GM19043 (cell line): ENCODE measurements at regions not wholly inside any gene's neighbourhood (a gene's known extent, or its start where the extent isn't known, plus 50 kb on each side); places are given as distances from the start of the nearest gene placed in this dataset.

ENCODE experiments used
- ATAC-seq: cut with Tn5 transposase; IDR thresholded peaks from one replicate; pipeline ENCODE4 v1.9.1; 2021; ENCODE audit warnings: low read depth; ENCODE audit not compliant: unreplicated experiment

DNA sequence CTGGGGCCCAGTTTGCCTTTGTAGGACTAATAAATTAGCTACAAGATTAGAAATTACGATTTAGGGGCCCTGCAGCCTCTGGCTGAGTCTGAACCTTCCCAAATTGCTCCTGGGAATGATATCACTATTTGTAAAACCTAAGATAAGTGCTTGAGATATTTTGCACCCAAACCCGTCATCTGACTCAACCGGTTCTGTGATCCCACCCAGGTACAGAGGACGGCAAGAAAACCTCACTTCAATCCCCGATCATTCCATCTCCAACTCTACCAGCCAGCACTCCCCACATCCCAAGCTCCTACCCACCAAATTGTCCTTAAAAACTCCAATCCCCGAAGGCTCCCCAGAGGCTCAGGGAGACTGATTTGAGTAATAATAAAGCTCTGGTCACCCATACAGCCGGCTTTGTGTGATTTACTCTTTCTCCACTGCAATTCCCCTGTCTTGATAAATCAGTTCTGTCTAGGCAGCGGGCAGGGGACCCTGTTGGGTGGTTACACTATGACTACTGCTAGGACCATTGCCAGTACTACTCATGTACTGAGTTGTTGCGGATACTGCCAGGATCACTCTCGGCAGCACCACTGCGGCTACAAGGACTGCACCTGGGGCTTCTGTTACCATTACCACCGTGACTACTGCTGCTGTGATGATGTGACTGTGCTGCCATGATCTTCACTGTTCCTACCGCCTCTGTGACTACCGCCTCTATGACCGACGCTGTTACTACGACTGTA is 73.1 kb downstream of the IRF8 start:
- ATAC-seq, result no peak

DNA sequence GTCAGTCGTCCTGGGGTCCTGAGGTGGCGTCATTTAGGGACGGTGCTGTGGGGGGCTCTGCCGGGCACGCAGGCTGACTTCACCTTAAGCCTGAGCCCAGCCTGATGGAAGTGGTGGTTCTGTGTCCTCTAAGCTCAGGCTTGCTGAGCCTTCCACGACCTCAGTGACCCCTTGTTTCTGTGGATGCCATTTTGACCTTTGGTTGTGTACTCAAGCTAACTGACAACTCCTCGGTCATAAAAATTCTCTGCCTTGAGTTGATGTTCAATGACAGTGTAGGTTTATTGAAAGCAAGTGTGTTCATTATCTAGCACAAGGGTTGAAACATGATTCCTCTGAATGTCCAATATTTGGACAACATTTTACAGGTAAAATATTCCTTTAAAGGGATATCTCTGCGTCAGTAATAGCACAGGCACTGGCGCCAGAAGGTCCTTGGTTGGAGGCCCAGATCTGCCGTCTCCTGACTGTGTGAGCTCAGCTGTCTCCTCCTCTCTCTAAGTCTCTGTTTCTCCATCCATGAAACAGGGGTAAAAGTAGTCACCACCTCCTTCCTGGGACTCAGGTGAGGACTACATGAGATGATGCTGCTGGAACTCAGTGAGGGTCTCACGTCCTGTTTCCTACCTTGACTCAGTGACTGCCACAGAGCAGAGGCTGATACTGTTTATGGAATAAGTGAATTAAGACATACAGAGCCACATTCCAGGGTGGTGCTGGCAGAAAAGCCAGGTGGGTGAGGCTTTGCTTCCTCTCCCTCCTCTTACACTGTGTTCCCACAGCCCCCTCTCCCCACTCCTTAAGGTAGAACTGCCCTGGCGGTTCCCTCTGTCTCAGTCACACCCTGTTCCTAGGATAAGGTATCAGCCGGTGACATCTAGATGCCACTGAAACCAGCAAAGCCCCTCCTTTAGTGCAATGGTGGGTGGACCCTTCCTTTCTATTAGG is 75.7 kb downstream of the IRF8 start:
- no peak for ATAC-seq

DNA sequence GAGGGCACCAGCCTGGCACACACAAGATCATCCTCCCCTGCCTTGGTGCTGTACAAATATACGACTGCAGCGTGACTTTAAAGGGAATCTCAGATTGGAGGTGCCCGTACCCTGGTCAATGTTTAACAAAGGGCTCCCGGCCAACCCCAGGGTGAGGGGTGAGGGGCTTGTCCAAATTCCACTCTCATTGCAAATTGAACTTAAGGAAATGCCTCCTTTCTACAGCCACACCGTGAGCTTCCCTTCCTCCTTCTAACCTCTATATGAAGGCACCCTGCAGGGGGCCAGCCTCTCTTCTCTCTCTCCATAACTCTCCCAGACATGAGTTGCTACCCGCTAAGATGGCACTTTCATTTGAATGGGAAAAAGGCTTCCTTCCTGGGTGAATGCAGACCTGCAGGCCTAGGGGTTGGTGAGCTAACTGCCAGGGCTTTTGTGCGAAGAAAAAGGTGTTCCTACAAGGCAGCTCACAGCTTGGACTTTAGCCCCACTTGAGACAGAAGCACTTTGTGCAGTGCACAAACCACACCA is 76.6 kb downstream of the IRF8 start:
- ATAC-seq, result no peak

DNA sequence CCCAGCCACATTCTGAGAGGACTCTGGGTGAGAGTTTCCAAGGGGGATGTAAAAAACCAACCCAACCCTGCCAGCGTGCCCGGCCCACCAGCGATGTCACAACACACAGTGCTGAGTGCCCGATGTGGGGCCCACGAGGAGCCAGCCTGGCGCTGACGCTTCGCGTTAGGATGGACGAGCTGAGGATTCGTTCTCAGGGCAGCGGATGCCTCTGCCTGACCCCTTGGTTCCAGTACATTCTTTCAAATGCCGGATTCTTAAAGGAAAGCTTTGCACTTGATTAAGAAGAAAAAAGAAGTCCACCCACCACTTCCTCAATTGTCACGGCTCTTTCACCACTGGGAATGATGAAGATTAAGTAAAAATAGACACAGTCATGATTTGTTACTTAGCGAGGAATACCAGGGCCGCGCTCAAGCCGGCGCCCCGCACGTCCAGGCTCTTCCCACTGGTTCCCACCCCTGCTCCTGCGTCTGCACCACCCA is 79.4 kb downstream of the IRF8 start:
- no peak for ATAC-seq

DNA sequence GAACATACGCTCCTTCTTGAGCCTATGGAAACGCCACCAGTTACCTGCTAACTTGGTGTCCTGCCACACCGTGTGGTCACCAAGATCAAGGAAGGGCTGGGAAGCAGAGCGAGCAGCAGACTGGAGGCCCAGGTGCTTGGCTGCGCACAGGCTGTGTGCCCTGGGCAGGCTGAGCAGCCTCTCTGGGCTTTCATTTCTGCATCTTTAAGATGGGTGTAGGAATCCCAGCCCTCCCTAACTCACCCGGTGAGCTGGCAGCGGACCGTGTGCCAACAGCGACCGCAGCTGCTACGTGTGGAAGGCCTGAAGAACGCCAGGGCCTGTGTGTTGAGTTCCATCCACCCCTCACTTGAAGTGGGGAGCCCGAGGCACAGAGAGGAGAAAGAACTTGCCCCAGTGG is 80.0 kb downstream of the IRF8 start:
- no peak for ATAC-seq

DNA sequence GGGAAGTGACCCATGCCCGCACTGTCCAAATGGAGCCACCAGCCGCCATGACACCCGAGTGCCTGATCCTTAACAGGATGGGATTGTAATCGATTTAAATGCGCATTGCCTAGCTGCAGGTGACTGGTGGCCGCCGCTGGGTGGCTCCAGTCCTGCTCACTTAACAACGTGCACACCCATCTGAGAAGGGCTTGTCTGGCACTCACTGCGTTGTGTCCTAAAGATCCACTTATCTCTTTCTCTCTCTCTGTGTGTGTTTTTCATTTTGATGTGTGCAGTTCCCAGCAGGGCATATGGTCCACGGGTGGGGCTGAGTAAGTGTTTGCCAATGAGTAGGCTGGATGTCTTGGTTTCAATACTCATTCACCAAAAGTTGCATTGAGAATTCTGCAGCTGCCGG is 80.6 kb downstream of the IRF8 start:
- ATAC-seq, result no peak

DNA sequence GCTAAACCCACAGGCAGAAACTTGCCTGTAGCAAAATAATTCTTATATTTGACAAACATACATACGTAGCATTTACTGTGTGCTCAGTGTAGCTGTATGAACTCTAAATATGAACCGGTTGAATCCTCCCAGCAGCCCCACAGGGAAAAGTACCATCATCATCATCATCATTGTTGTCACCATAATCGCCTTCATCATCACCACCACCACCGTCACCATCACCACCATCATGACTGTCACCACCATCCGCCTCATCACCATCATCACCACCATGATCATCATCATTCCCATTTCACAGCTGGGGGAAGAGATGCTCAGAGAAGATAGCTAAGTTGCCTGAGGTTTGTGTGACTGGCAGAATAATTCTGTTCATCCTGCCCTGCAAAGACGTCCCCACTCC is 81.7 kb downstream of the IRF8 start:
- ATAC-seq, result no peak

DNA sequence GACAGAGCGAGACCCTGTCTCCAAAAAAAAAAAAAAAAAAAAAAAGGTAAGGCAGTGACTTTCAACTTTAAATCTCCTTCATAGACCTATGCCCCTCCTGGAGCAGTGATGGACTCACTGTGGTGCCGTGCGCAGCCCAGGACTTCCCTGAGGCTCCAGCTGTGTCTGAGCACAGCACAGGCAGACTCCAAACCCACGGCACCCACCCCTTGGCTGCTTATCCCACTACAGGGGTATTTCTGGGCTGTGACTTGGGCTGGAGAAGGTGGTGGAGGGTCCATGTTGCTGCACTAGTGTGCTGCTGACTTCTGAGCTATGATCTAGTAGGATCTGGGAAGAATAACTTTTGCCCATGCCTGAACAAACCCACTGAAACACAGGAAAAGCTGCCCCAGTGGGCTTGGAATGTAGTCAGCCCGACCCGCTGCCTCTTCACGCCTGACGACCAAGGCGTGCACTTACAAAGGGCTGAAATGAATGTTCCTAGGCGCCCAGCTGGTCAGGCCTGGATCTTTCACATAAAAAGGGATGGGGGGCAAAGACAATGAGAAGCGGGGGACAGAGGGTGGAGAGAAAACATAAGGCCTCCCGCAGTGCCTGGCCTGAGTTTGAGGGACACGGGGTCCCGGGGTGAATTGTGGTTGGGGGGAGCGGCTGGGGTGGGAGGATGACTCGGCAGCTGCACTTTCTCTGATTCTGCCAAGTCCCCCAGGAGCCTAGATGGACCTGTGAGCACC is 83.0 kb downstream of the IRF8 start:
- ATAC-seq, result no peak

DNA sequence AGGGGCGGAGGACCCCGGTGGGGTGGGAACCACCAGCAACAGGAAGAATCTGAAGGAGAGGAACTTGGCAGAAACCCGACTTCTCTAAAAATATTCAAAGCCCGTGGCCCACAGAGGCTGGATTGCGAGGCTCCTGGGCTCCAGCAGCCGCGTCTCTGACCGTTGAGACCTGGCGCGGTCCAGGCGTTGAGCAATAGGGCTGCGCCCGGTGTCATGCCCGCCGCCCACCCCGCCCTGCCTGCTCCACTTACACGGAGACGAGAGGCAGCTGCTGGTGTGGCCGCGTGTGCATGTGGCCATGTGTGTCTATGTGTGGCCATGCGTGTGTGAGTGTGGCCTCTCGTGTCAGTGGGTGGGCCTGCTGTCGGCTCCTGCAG is 83.6 kb downstream of the IRF8 start:
- ATAC-seq, result no peak

DNA sequence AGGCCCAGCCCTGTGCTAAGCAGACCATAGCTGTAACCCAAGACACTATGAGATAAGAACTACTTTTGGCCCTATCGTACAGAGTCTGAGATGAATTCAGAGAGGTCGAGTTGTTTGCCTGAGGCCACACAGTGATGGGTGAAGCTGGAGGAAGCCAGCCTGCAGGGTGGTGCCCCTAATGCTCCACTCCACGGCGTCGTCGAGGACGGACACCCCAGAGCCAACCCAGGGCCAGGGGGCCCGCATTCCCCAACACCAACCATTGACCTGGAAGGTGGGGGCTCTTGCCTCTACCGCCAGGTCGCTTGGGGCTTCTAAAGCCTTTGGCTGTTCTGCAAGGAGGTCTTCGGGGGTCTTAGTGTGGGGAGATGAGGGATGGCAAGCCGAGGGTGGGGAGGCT is 84.1 kb downstream of the IRF8 start:
- ATAC-seq, result no peak

DNA sequence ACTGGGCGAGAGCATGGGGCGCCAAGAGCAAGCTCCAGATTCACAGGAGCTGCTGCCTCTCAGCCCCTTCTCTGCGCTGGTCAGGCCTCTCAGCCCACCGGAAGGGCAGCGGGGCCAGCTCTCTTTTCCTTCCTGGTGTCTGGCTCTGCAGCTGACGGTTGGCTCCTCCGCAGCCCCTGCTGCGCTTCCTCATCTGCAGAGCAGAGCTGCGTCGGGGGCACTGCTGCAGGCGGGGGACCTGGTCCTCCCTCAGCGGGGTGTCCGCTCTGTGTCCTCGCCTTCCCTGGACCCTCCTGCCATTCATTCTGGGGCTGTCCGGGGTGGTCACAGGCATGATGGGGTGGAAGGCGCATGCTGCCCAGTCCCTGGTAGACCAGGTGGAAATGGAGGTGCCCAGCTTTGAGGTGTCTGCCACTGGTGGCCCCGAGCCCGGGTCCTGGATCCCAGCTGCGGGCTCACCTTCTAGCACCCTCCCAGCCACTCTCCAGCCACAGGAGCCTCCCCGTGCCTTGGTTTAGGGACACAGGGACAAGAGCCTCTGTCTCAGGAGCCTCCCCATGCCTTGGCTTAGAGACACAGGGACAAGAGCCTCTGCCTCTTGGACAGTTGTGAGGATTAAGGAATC is 84.8 kb downstream of the IRF8 start:
- no peak for ATAC-seq

DNA sequence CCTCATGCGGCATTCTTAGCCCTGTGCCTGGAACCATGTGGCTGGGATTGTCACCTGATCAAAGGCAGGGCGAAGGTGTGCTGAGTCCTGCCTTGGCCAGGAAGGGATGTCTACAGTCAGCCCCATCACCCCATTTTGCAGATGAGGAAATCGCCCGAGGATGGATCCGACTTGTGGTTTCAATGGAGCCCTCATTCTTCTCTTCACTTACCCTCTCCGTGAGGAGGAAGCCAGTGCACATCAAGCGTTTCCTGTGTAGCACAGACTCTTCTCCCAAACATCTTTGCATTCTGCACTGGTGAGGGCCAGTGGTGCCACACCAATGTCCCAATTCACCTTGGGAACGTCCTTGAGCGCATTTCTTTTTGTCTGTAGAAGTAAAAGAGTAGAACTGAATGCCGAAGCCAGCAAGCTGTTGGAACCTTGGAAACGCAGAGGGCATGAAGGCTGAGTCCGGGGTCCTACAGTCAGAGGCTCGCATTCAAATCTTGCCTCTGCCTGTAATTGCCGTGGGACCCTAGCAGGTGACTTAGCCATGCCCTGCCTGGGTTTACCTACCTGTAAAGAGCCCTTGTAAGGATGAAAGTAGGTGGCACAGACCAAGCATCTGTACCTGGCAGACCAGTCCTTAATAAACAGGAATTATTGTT is 85.4 kb downstream of the IRF8 start:
- ATAC-seq, result no peak

DNA sequence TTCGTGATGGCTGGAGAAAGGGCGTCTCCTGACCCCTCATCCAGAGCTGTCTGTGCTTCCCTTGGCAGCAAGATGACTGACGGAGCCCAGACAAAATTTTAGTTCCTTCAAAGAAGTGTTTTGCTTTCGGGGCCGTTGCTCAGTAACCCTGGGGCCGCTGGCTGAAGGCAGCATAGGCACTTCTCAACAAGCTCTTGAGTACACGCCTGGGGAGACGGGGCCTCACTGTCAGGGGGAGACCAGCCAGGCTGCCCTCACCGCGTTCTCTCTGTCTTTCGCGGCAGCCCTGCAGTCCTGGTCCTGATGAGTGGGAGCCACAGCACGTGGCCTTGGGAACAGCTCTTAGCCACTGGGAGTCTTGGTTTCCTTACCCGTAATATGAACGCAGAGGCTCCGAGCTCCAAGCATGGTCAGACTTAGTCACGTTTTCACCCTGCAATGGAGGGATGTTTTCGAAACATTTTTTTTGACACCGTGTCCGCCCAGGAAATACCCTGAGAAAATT is 86.0 kb downstream of the IRF8 start:
- ATAC-seq, result no peak

DNA sequence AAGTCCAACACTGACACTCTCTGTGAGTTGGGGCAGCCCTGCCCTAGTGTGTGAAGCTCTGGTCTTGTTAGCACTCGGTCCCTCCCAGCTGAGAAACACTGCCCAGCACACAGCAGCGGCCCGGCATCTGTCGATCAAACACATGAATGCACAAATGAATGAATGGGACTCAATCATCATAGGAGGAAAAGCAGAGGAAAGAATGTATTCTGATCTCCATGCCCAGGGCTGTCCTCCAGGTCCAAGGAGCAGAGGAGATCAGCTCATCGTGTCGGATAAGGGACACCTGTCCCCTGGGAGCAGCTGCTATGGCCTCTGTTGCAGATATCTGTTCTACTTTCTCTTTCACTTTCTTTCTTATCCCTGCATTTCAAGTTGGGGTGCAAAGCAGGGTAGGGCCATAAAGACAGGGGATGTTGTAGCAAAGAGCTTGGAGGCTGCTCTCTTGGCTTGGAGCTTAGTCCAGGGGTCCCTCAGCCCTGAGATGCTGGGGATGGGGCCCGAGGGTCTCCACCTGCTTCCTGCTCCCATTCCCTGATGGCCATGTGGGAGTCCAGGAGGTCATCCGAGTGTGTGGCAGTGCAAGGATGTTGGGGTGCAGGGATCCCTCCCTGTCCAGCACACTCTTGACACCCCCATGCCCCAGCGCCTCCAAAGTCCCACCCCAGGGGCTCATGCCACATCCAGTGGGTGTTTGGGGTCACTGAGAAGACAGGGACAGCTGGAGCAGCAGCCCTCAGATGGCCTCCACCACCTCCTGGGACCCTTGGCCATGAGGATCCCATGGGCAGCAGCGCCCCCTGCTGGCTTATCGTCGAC is 88.2 kb downstream of the IRF8 start:
- no peak for ATAC-seq

DNA sequence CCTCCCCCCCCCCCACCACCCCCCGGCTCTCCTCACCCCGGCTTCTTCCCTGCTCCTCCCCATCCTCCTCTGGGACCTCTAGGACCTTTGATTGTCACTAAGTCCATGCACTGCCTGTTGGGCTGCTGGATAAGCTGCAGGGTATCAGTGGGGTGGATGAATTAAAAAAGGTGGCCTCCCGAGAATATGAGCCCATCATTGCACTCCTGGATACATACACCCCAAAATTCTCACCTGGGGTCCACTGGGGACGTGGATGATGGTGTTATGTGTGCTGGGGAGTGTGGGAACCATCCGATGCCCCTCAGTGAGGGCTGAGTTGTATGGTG is 88.8 kb downstream of the IRF8 start:
- ATAC-seq, result no peak

DNA sequence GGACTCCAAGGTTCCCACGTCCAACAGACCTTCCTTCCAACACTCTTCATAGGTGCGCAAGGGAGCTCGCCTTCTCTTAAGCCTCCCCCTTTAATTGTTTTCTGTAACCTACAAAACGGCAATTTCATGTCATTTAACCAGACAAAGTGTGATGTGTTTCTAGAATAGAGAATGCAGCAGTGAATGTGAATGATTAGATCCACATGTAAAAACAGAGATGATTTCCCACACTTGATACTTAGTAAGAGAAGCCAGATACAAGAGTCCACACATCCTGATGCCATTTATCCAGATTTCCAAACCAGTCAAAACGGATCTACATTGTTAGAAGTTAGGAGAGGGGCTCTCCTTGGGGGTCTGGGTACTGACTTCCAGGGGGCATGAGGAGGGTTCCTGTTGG is 89.3 kb downstream of the IRF8 start:
- no peak for ATAC-seq

DNA sequence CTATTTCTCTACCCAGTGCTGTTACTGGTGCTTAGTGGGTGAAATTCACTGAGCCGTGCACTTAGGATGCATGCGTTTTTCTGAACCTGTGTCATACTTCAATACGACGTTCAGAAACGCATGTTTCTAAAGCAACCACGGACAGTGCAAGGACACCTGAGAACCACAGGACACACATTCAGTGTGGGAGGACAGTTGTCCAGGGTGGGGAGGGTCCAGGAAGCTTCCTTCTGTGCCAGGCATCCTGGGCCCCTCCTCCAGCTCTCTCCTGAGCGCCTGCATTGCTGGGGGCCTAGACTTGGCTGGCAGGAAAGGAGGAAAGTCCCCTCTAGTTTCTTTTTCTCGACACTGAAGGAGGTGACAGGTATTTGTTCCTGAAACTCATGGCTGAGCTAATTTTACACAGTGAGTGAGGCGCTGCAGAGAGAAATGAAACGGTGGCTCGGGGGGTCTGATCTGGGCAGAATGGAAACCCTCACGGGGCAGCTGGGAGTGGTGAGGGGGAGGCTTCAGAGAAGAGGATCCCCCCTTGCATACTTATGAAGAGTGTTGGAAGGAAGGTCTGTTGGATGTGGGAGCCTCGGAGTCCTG is 89.9 kb downstream of the IRF8 start:
- ATAC-seq, result no peak

DNA sequence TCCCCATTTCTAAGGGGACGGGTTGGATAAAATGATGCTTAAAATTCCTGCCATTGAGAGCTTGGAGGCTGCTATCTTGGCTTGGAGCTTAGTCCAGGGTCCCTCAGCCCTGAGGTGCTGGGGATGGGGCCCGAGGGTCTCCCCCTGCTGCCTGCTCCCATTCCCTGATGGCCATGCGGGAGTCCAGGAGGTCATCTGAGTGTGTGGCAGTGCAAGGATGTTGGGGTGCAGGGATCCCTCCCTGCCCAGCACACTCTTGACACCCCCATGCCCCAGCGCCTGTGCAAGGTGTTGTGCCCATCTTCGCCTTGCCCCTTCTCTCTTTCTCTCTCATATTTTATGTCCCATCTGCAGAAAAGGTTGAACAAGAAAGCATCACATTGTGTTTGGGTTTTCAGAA is 90.4 kb downstream of the IRF8 start:
- ATAC-seq, result no peak
